GM13976 (cell line): ENCODE measurements at regions not wholly inside any gene's neighbourhood (a gene's known extent, or its start where the extent isn't known, plus 50 kb on each side); places are given as distances from the start of the nearest gene placed in this dataset.
A peak's percentile ranks its signal among the peaks of the same experiment; 100 is the strongest.

Experiments used
- DNase-seq: peaks from one replicate; pipeline ENCODE4 v3.0.0; 2012; ENCODE audit warnings: low spot score
- CTCF ChIP-seq: IDR thresholded peaks from 2 replicates; pipeline ENCODE4 v1.5.1; 2012; ENCODE audit warnings: borderline replicate concordance, mild to moderate bottlenecking; ENCODE audit not compliant: insufficient read depth; ENCODE audit errors: extremely low read depth, missing control alignments, control extremely low read depth
- in situ Hi-C: fragments of 300-500 bp; cut with MboI; formaldehyde crosslinking; loops from one replicate; pipeline ENCODE4 v1.12.0; 2022; ENCODE audit warnings: low sequenced_read_pairs, mixed read lengths, inconsistent platforms; ENCODE audit not compliant: unreplicated experiment

DNA sequence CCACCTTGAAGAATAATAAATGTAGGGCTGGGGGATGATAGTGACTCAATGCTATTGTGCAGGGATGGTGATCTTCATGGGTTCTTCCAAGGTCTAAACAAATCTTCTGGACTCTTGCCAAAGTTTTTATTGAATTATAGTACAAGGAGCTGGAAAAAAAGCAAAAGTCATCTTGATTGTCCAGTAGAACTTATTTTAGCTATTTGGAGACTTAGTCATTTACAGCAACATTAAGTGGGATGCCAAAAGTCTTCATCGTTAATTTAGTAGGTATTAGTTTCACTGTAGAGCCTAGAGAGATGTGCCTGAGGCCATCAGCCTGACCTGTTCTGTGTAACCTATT, 212.9 kb upstream of the TBX18 start:
- in situ Hi-C loops: no loop called here
- no peak for TF ChIP-seq CTCF
- DNase-seq: no peak

DNA sequence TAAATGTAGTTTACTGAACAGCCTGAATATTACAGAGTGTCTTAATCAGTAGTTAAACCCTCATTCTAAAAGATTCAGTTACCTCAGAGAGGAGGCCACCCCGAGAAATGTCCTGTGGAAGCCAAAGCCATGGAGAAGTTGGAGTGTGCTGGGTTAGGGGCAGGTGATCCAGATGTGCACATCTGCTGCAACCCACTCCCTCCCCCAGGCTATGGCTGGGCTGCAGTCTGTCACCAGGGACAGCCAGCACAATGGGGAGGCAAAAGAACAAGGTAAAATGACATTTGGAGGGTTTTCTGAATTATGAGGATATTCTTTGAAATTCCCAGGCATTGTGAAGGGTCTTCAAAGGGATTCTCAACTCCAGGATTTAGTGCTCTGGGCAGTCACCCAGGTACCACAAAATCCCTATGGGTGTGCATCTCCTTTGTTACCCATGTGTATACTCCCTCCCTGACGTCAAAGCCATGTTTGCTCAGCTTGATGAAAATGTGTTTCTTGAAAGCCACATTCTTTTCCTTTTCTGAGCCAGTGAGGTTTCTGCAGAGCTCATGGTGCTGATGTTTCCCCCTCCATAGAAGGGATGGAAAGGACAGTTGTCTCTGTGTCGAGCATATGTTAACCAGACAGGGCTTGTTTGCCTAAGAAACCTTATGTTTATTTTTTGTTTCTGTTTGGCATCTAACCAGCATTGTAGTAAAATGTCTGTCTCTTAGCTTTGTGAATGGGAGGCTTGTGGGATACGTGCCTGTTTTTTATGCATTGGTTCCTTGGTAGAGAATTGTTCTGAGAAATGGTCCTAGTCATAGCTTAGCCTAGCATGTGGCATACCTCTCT, 212.3 kb upstream of the TBX18 start:
- no peak for TF ChIP-seq CTCF
- no peak for DNase-seq
- in situ Hi-C loops: no loop called here

- DNase-seq: no peak
- TF ChIP-seq CTCF: no peak
- in situ Hi-C loops: no loop called here
These were observed 210.9 kb upstream of the TBX18 start for GRCh38 chr6:84975316-84975715.

DNA sequence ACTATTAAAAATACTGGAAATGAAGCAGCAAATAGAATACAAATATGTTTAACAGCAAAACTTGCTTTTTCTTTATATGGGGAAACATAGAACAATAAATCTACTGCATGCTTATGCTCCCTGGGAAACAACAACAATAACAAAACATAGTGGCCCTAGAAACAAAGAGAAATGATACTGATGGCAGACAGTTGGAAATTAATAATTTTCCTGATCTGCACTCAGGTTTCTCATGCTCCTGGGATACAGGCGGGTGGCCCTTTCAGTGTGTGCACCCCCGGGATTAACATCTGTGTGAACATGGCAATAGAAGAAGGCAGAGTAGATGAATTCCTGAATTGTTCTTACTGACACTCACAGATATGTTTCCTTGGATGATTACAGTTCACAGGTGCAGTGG, 209.2 kb upstream of the TBX18 start:
- DNase-seq: no peak
- in situ Hi-C loops: no loop called here
- TF ChIP-seq CTCF: no peak

DNA sequence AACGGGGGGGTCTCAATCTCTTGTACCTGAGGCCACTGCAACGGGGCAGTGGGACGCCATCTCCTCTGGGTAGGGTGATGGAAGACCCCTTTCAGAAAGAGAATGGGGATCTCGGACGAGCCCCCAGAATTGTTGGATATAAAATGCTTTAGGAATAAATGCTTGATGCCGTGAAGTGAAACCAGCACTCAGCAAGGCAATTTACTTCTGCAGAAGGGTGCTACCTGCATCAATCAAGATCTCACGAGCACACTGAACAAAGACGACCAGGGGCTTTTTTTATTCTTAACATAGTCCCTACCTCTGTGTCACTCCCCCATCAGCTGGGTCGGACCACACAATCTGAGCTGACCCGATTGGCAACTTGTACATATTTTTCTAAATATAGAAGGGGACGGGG, 203.6 kb upstream of the TBX18 start:
- in situ Hi-C loops: no loop called here

GRCh38 chr6:84967389-84967788, 203.0 kb upstream of the TBX18 start:
- in situ Hi-C loops: no loop called here
- no peak for TF ChIP-seq CTCF
- peak; percentile 7 for DNase-seq

More for the DNA sequence above, 203.6 kb upstream of the TBX18 start:
- no peak for TF ChIP-seq CTCF
- no peak for DNase-seq
